Astrocyte (in vitro differentiated cells and primary cell): ENCODE measurements at regions not wholly inside any gene's neighbourhood (a gene's known extent, or its start where the extent isn't known, plus 50 kb on each side); places are given as distances from the start of the nearest gene placed in this dataset.
"Not testable (repeated sequence)": the region's sequence is repeated elsewhere in the genome, so short reads cannot be mapped to it uniquely, and the experiment has no call there.

ENCODE experiments used
- DNase-seq: peaks from one replicate; pipeline ENCODE4 v3.0.0-alpha.2; 2010; ENCODE audit warnings: low read depth
- FAIRE-seq: peaks from 2 replicates; lab custom pipeline; 2011; peaks lifted over from hg19 to GRCh38; lab: Jason Lieb, UNC
- H2AFZ ChIP-seq: 2 replicates; pipeline ENCODE4 v1.6.0; 2012; ENCODE audit warnings: low read depth, low read length, inconsistent platforms
- H3K27ac ChIP-seq: 2 replicates; pipeline ENCODE4 v1.5.1; 2011; ENCODE audit warnings: low read depth, low read length, inconsistent platforms
- H3K27me3 ChIP-seq: 2 replicates; pipeline ENCODE4 v1.6.0; 2011; ENCODE audit warnings: low read length, inconsistent platforms; ENCODE audit not compliant: insufficient read depth
- H3K36me3 ChIP-seq: 2 replicates; pipeline ENCODE4 v1.5.1; 2011; ENCODE audit warnings: low read length, inconsistent platforms; ENCODE audit not compliant: insufficient read depth
- H3K4me1 ChIP-seq: 2 replicates; pipeline ENCODE4 v1.5.1; 2011; ENCODE audit warnings: low read length, inconsistent platforms; ENCODE audit not compliant: insufficient read depth
- H3K4me2 ChIP-seq: 2 replicates; pipeline ENCODE4 v1.6.0; 2012; ENCODE audit warnings: low read length, inconsistent platforms
- H3K4me3 ChIP-seq: 2 replicates; pipeline ENCODE4 v1.5.1; 2011; ENCODE audit warnings: low read depth, mild to moderate bottlenecking, low read length, inconsistent platforms; ENCODE audit not compliant: insufficient read depth
- H3K79me2 ChIP-seq: 2 replicates; pipeline ENCODE4 v1.6.0; 2012; ENCODE audit warnings: mild to moderate bottlenecking, low read length, inconsistent platforms; ENCODE audit not compliant: insufficient read depth
- H3K9ac ChIP-seq: 2 replicates; pipeline ENCODE4 v1.6.0; 2012; ENCODE audit warnings: mild to moderate bottlenecking, low read length, inconsistent platforms
- H3K9me3 ChIP-seq: 2 replicates; pipeline ENCODE4 v1.5.1; 2012; ENCODE audit warnings: low read depth, mild to moderate bottlenecking, low read length, inconsistent platforms; ENCODE audit not compliant: insufficient read depth
- H4K20me1 ChIP-seq: 2 replicates; pipeline ENCODE4 v1.6.0; 2012; ENCODE audit warnings: low read length, inconsistent platforms; ENCODE audit not compliant: insufficient read depth
- H3K27ac Mint-ChIP-seq: one replicate; pipeline ENCODE4 v1.8.0; 2021; ENCODE audit warnings: mild to moderate bottlenecking, mixed read lengths; ENCODE audit not compliant: unreplicated experiment
- H3K27me3 Mint-ChIP-seq: one replicate; pipeline ENCODE4 v1.8.0; 2021; ENCODE audit warnings: low read depth, mixed read lengths; ENCODE audit not compliant: unreplicated experiment
- H3K36me3 Mint-ChIP-seq: one replicate; pipeline ENCODE4 v1.8.0; 2021; ENCODE audit warnings: low read depth, mixed read lengths; ENCODE audit not compliant: unreplicated experiment
- H3K4me1 Mint-ChIP-seq: one replicate; pipeline ENCODE4 v1.8.0; 2021; ENCODE audit warnings: low read depth, mixed read lengths; ENCODE audit not compliant: unreplicated experiment
- H3K4me3 Mint-ChIP-seq: one replicate; pipeline ENCODE4 v1.8.0; 2021; ENCODE audit warnings: mild to moderate bottlenecking, moderate library complexity, mixed read lengths; ENCODE audit not compliant: unreplicated experiment
- H3K9me3 Mint-ChIP-seq: one replicate; pipeline ENCODE4 v1.8.0; 2021; ENCODE audit warnings: mild to moderate bottlenecking, mixed read lengths; ENCODE audit not compliant: unreplicated experiment
- EZH2 ChIP-seq: IDR thresholded peaks from 2 replicates; pipeline ENCODE4 v1.6.1; 2012; ENCODE audit warnings: mild to moderate bottlenecking, low read length, inconsistent platforms; ENCODE audit not compliant: insufficient read depth
- TF ChIP-seq, protein P1 (sequence below): IDR thresholded peaks from 2 replicates; pipeline ENCODE4 v1.5.1; 2011; ENCODE audit warnings: low read depth, mild to moderate bottlenecking, inconsistent platforms, low read length, moderate library complexity; ENCODE audit not compliant: insufficient read depth

DNA sequence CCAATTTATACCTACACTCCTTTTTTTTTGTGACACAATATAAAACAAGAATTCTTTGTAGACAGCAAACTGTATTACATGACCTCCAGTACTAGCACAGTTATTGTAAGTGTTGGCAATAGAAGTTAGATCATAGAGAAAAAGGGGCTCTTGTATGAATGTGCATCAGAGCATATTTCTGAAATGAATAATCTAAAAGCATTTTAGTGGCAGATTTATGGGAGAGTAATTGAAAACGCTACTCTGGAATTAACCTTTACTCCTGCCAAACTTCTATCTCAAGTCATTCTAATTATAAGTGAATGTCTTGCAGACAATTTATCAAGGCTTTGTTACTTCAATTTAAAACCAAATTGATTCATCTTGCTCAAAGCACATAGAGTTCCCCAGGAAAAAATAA, 968.1 kb downstream of the TAF11L14 start:
- Mint-ChIP-seq H3K4me1 (peaks cover 5% of the 10 kb centered on the region), H3K27ac (no peak overlapping the region), H3K27me3 (no peaks in the 10 kb centered on the region), H3K36me3 (no peaks in the 10 kb centered on the region), H3K4me3 (no peak overlapping the region), H3K9me3 (no peaks in the 10 kb centered on the region)
- FAIRE-seq (no peak), DNase-seq (no peak)
- Histone ChIP-seq H4K20me1 (no peaks in the 10 kb centered on the region), H3K4me1 (no peaks in the 10 kb centered on the region), H3K9me3 (no peaks in the 10 kb centered on the region), H2AFZ (no peak overlapping the region), H3K36me3 (no peaks in the 10 kb centered on the region), H3K4me3 (no peak overlapping the region), H3K79me2 (no peaks in the 10 kb centered on the region), H3K27me3 (no peaks in the 10 kb centered on the region), H3K27ac (no peak overlapping the region), H3K4me2 (no peak overlapping the region), H3K9ac (no peak overlapping the region)
- no peak for TF ChIP-seq EZH2
- TF ChIP-seq, protein P1, sequence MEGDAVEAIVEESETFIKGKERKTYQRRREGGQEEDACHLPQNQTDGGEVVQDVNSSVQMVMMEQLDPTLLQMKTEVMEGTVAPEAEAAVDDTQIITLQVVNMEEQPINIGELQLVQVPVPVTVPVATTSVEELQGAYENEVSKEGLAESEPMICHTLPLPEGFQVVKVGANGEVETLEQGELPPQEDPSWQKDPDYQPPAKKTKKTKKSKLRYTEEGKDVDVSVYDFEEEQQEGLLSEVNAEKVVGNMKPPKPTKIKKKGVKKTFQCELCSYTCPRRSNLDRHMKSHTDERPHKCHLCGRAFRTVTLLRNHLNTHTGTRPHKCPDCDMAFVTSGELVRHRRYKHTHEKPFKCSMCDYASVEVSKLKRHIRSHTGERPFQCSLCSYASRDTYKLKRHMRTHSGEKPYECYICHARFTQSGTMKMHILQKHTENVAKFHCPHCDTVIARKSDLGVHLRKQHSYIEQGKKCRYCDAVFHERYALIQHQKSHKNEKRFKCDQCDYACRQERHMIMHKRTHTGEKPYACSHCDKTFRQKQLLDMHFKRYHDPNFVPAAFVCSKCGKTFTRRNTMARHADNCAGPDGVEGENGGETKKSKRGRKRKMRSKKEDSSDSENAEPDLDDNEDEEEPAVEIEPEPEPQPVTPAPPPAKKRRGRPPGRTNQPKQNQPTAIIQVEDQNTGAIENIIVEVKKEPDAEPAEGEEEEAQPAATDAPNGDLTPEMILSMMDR, result no peak

DNA sequence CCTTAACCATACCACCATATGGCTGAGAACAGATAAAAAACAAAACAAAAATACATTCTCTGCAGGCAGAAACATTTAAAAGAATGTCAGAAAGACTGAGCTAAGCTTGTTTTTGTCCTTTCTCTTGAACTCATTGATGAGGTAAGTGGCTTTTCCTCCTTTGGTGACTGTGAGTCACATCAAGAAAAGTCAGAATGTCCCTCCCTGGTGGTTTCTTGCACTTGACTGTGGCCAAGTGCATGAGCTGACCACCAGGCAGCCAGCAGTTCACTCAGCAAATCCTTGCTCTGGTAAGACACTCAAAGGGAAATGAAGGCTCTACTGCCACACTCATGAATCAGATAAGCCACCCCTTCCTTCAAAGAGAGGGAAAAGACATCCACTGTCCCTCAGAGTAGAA, 970.9 kb downstream of the TAF11L14 start:
- H3K4me3 ChIP-seq, result no peak overlapping the region
- no peak overlapping the region for H3K27ac Mint-ChIP-seq
- no peak for FAIRE-seq

DNA sequence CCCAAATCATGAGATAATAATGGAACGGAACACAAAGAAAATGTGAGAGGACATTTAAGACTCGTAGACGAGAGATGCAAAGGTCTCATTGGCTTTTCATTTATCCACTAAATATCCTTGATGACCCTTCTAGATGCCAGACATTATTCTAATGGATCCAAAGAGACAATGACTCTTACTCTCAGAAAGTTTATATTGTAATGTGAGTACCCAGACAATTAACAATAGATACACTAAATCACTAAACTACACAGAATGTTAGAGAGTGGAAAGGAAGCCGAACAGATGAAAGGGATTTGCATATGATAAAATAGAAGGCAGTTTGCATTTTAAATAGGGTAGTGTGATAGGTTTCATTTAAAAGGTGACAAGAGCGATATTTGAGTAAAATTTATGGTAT, 973.3 kb downstream of the TAF11L14 start:
- Histone ChIP-seq H3K27ac (no peak overlapping the region), H4K20me1 (no peaks in the 10 kb centered on the region), H3K4me1 (no peaks in the 10 kb centered on the region), H2AFZ (no peak overlapping the region), H3K9ac (no peak overlapping the region), H3K4me2 (no peak overlapping the region), H3K27me3 (no peaks in the 10 kb centered on the region), H3K36me3 (no peaks in the 10 kb centered on the region), H3K79me2 (no peaks in the 10 kb centered on the region), H3K9me3 (no peaks in the 10 kb centered on the region), H3K4me3 (no peak overlapping the region)
- no peaks in the 10 kb centered on the region for H3K36me3 Mint-ChIP-seq
- H3K9me3 Mint-ChIP-seq, result no peaks in the 10 kb centered on the region
- FAIRE-seq (no peak), DNase-seq (no peak)
- H3K27ac Mint-ChIP-seq, result no peak overlapping the region
- TF ChIP-seq, protein P1, result no peak
- TF ChIP-seq EZH2, result no peak
- H3K4me1 Mint-ChIP-seq, result peaks cover 5% of the 10 kb centered on the region
- H3K4me3 Mint-ChIP-seq, result no peak overlapping the region
- no peaks in the 10 kb centered on the region for H3K27me3 Mint-ChIP-seq

More for the DNA sequence above, 970.9 kb downstream of the TAF11L14 start:
- H3K79me2 ChIP-seq, result no peaks in the 10 kb centered on the region
- H3K27ac ChIP-seq, result no peak overlapping the region
- H3K4me2 ChIP-seq, result no peak overlapping the region
- H4K20me1 ChIP-seq, result no peaks in the 10 kb centered on the region
- Mint-ChIP-seq H3K36me3 (no peaks in the 10 kb centered on the region), H3K4me1 (peaks cover 5% of the 10 kb centered on the region), H3K9me3 (no peaks in the 10 kb centered on the region), H3K4me3 (no peak overlapping the region), H3K27me3 (no peaks in the 10 kb centered on the region)
- no peak for DNase-seq
- H3K27me3 ChIP-seq, result no peaks in the 10 kb centered on the region
- H2AFZ ChIP-seq, result no peak overlapping the region
- H3K9ac ChIP-seq, result no peak overlapping the region
- H3K36me3 ChIP-seq, result no peaks in the 10 kb centered on the region
- no peaks in the 10 kb centered on the region for H3K9me3 ChIP-seq
- TF ChIP-seq, protein P1, result no peak
- no peak for TF ChIP-seq EZH2
- no peaks in the 10 kb centered on the region for H3K4me1 ChIP-seq

DNA sequence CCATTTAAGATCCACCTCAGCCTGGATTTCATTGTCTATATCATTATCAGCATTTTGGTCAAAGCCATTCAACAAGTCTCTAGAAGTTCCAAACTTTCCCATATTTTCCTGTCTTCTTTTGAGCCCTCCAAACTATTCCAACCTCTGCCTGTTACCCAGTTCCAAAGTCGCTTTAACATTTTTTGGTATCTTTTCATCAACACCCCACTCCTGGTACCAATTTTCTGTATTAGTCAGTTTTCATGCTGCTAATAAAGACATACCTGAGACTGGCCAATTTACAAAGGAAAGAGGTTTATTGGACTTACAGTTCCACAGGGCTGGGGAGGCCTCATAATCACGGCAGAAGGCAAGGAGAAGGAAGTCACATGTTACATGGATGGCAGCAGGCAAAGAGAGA, 982.9 kb downstream of the TAF11L14 start:
- H3K4me3 Mint-ChIP-seq, H3K27me3 ChIP-seq, H3K36me3 Mint-ChIP-seq, H2AFZ ChIP-seq, H3K4me2 ChIP-seq, H3K4me3 ChIP-seq, H3K9me3 ChIP-seq, H4K20me1 ChIP-seq, H3K9me3 Mint-ChIP-seq, H3K27ac Mint-ChIP-seq, DNase-seq, H3K36me3 ChIP-seq, H3K27ac ChIP-seq, H3K4me1 Mint-ChIP-seq, FAIRE-seq, H3K27me3 Mint-ChIP-seq, H3K9ac ChIP-seq, H3K4me1 ChIP-seq, H3K79me2 ChIP-seq: not testable (repeated sequence)
